SK-N-MC (cell line): ENCODE measurements at regions not wholly inside any gene's neighbourhood (a gene's known extent, or its start where the extent isn't known, plus 50 kb on each side); places are given as distances from the start of the nearest gene placed in this dataset.

Source experiments
- EZH2 ChIP-seq: fragments of 200-600 bp; sonication (generic); IDR thresholded peaks from one replicate; pipeline ENCODE4 v1.6.1; 2017; ENCODE audit warnings: antibody characterized with exemption
- FOXP2 ChIP-seq: optimal IDR thresholded peaks from 2 replicates; pipeline ENCODE3; 2011; ENCODE audit warnings: mild to moderate bottlenecking, moderate library complexity; ENCODE audit not compliant: insufficient read depth; ENCODE audit errors: extremely low read length, control extremely low read depth
- POLR2AphosphoS5 ChIP-seq: IDR thresholded peaks from 2 replicates; pipeline ENCODE4 v1.6.1; 2012; ENCODE audit warnings: mild to moderate bottlenecking, low read depth, low read length, borderline replicate concordance

DNA sequence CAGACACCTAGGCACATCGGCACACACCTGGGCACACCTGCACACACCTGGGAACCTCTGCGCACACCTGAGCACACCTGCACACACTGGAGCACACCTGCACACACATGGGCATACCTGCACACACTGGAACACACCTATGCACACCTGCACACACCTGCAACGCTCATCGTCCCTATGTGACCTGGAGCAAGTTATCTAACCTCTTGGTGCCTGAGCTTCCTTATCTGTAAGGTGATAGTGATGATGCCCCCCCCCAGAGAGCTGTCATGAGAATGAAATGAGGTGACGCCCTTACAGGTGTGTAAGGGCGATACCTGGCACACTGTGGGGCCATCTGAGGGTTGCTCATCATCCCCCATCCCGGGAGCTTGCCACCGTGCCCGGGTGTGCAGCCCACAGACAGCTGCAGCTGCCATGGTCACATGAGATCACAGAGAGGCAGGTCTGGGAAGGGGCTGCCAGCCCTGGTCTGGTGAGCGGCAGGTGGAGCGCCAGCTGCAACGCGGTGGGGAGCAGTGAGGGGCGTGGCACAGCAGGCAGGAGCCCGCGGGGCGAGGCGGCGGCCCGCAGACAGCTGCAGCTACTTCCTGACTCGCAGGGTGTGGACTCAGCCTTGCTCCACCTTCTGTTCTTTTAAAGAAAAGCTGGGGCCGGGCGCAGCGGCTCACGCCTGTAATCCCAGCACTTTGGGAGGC, 59.9 kb upstream of the FBRSL1 start:
- TF ChIP-seq POLR2AphosphoS5 (no peak), EZH2 (no peak), FOXP2 (no peak)
